GM12878 (cell line): ENCODE measurements at regions not wholly inside any gene's neighbourhood (a gene's known extent, or its start where the extent isn't known, plus 50 kb on each side); places are given as distances from the start of the nearest gene placed in this dataset.

Source experiments
- ATAC-seq: fragments of 200-7000 bp; cut with Tn5 transposase; 3 replicates; pipeline ENCODE4 v1.9.1; 2020; ENCODE audit warnings: mild to moderate bottlenecking, moderate library complexity
- BruUV-seq: library from RNA; stranded (reverse); fragments of 400-500 nt; replicated peaks from 2 replicates; lab custom pipeline; 2021; lab: Mats Ljungman, UMichigan
- CTCF ChIA-PET: fragments of 300-600 bp; sonication (Branson Sonifier 250); formaldehyde crosslinking; extraction: SDS; loops from one replicate; lab custom pipeline; 2021; ENCODE audit warnings: inconsistent platforms; lab: Yijun Ruan, JAX
- POLR2A ChIA-PET: fragments of 350-600 bp; formaldehyde crosslinking; extraction: SDS; loops from one replicate; lab custom pipeline; 2021; ENCODE audit warnings: inconsistent platforms; lab: Charles Lee
- RAD21 ChIA-PET: fragments of 300-600 bp; sonication (Branson Sonifier 250); formaldehyde crosslinking; loops from one replicate; lab custom pipeline; 2023; ENCODE audit warnings: antibody characterized with exemption; ENCODE audit not compliant: unreplicated experiment; lab: Charles Lee
- SMC1A ChIA-PET: fragments of 300-600 bp; sonication (Branson Sonifier 250); formaldehyde crosslinking; loops from one replicate; lab custom pipeline; 2023; ENCODE audit not compliant: unreplicated experiment, uncharacterized antibody; lab: Charles Lee
- DNase-seq: peaks from one replicate; pipeline ENCODE4 v3.0.0-alpha.2; 2011; ENCODE audit warnings: low read depth, low spot score
- FAIRE-seq: peaks from 3 replicates; lab custom pipeline; 2011; peaks lifted over from hg19 to GRCh38; lab: Jason Lieb, UNC
- H2AFZ ChIP-seq: 2 replicates; pipeline ENCODE4 v1.6.0; 2011; ENCODE audit warnings: low read depth, low read length, control low read depth; ENCODE audit not compliant: control insufficient read depth
- H3K27ac ChIP-seq: 2 replicates; pipeline ENCODE4 v1.5.1; 2011; ENCODE audit warnings: control low read depth; ENCODE audit not compliant: control insufficient read depth, insufficient read depth
- H3K27me3 ChIP-seq, 2 experiments: replicated peaks in 1 of 2; 2 replicates each; pipeline versions ENCODE4 v1.6.0 to v1.6.1; 2011; ENCODE audit warnings: low read length in 1 of 2; ENCODE audit not compliant: control insufficient read depth in 2 of 2, insufficient read depth in 2 of 2
- H3K36me3 ChIP-seq, 2 experiments: 2 replicates each; pipeline ENCODE4 v1.5.1; 2011; ENCODE audit warnings: low read length in 1 of 2; ENCODE audit not compliant: control insufficient read depth in 2 of 2, insufficient read depth in 2 of 2
- H3K4me1 ChIP-seq: 2 replicates; pipeline ENCODE4 v1.6.1; 2011; ENCODE audit warnings: mild to moderate bottlenecking, low read length, moderate library complexity, mixed read lengths; ENCODE audit not compliant: control insufficient read depth, insufficient read depth
- H3K4me2 ChIP-seq: 2 replicates; pipeline ENCODE4 v1.6.0; 2011; ENCODE audit warnings: control low read depth; ENCODE audit not compliant: control insufficient read depth, insufficient read depth
- H3K4me3 ChIP-seq: fragments of 200-600 bp; sonication (generic); 2 replicates; pipeline ENCODE4 v1.5.1; 2016
- H3K79me2 ChIP-seq: 2 replicates; pipeline ENCODE4 v1.6.0; 2011; ENCODE audit warnings: low read length; ENCODE audit not compliant: control insufficient read depth, insufficient read depth
- H3K9ac ChIP-seq: 2 replicates; pipeline ENCODE4 v1.8.0; 2011; ENCODE audit warnings: low read length, control low read depth, mixed read lengths; ENCODE audit not compliant: control insufficient read depth, insufficient read depth
- H3K9me3 ChIP-seq: replicated peaks from 3 replicates; pipeline ENCODE4 v1.5.1; 2011; ENCODE audit warnings: mild to moderate bottlenecking, low read length; ENCODE audit not compliant: control insufficient read depth, insufficient read depth
- H4K20me1 ChIP-seq: 2 replicates; pipeline ENCODE4 v1.6.0; 2011; ENCODE audit not compliant: control insufficient read depth, insufficient read depth
- BCL11A ChIP-seq: IDR thresholded peaks from 2 replicates; pipeline ENCODE4 v1.6.1; 2011; ENCODE audit warnings: low read depth, low read length
- CREB1 ChIP-seq: IDR thresholded peaks from 2 replicates; pipeline ENCODE4 v1.6.1; 2012; ENCODE audit warnings: low read depth, mild to moderate bottlenecking, inconsistent platforms
- HDAC6 ChIP-seq: fragments of 200-600 bp; sonication (generic); IDR thresholded peaks from one replicate; pipeline ENCODE4 v1.8.0; 2017; ENCODE audit warnings: antibody characterized with exemption; ENCODE audit not compliant: unreplicated experiment
- IKZF2 ChIP-seq, 2 experiments: fragments of 450-650 bp; IDR thresholded peaks; 2 replicates each; pipeline ENCODE4 v1.6.1; 2017; ENCODE audit warnings: mild to moderate bottlenecking in 2 of 2, moderate library complexity in 2 of 2
- KDM1A ChIP-seq: fragments of 200-600 bp; sonication (generic); IDR thresholded peaks from 2 replicates; pipeline ENCODE4 v1.6.1; 2016; ENCODE audit warnings: borderline replicate concordance
- MEF2A ChIP-seq: IDR thresholded peaks from 2 replicates; pipeline ENCODE4 v1.6.1; 2011; ENCODE audit warnings: low read depth, mild to moderate bottlenecking, low read length, moderate library complexity; ENCODE audit not compliant: insufficient read depth
- MTA2 ChIP-seq: fragments of 450-650 bp; IDR thresholded peaks from 2 replicates; pipeline ENCODE4 v1.6.1; 2016; ENCODE audit warnings: low read depth, mild to moderate bottlenecking, moderate library complexity
- MXI1 ChIP-seq: fragments of 150-350 bp; IDR thresholded peaks from 2 replicates; pipeline ENCODE4 v1.6.1; 2011; ENCODE audit warnings: low read depth, mild to moderate bottlenecking, inconsistent platforms, low read length, improper control_type of control experiment
- NFXL1 ChIP-seq: fragments of 450-650 bp; IDR thresholded peaks from 2 replicates; pipeline ENCODE4 v1.6.1; 2017; ENCODE audit warnings: antibody characterized with exemption, mild to moderate bottlenecking, borderline replicate concordance
- NR2C2 ChIP-seq: IDR thresholded peaks from 2 replicates; pipeline ENCODE4 v1.6.1; 2011; ENCODE audit warnings: borderline replicate concordance, low read depth; ENCODE audit not compliant: control insufficient read depth, insufficient read length
- PAX5 ChIP-seq: IDR thresholded peaks from 2 replicates; pipeline ENCODE4 v1.6.1; 2011; ENCODE audit warnings: low read depth, low read length, borderline replicate concordance
- RCOR1 ChIP-seq: conservative IDR thresholded peaks from 2 replicates; pipeline ENCODE4 v1.6.1; 2012; ENCODE audit warnings: low read depth, low read length, improper control_type of control experiment
- SMC3 ChIP-seq: IDR thresholded peaks from 2 replicates; pipeline ENCODE4 v1.6.1; 2011; ENCODE audit warnings: low read length, improper control_type of control experiment, borderline replicate concordance
- STAT1 ChIP-seq: fragments of 450-650 bp; conservative IDR thresholded peaks from 2 replicates; pipeline ENCODE4 v1.6.1; 2014; ENCODE audit warnings: antibody characterized with exemption, mild to moderate bottlenecking
- ZNF217 ChIP-seq: fragments of 450-650 bp; IDR thresholded peaks from 2 replicates; pipeline ENCODE4 v1.6.1; 2017; ENCODE audit warnings: antibody characterized with exemption, mild to moderate bottlenecking
- WGBS: methylation state at CpG from one replicate; pipeline ENCODE4 v1.1.6; 2016; ENCODE audit warnings: low lambda C conversion rate; ENCODE audit not compliant: insufficient replicate concordance, insufficient coverage; ENCODE audit errors: missing lambda C conversion rate; 5-methylcytosine and 5-hydroxymethylcytosine counted together
- in situ Hi-C: fragments of 300-500 bp; cut with MboI; formaldehyde crosslinking; loops from 9 replicates; pipeline ENCODE4 v1.14.3; 2018; ENCODE audit warnings: mixed read lengths
- intact Hi-C: fragments of 100-400 bp; cut with micrococcal nuclease; formaldehyde crosslinking; loops from one replicate; pipeline ENCODE4 v1.14.2; 2022; ENCODE audit not compliant: unreplicated experiment
- TF ChIP-seq, protein P1 (sequence below): fragments of 450-650 bp; IDR thresholded peaks from 2 replicates; pipeline ENCODE4 v1.6.1; 2017; ENCODE audit warnings: borderline replicate concordance
- TF ChIP-seq, protein P2 (sequence below): IDR thresholded peaks from 2 replicates; pipeline ENCODE4 v1.6.1; 2011; ENCODE audit warnings: low read depth, low read length, improper control_type of control experiment, borderline replicate concordance
- TF ChIP-seq, protein P3 (sequence below): IDR thresholded peaks from 2 replicates; pipeline ENCODE4 v1.6.1; 2011; ENCODE audit warnings: mild to moderate bottlenecking, low read depth, low read length, moderate library complexity; ENCODE audit not compliant: insufficient replicate concordance
- TF ChIP-seq, protein P4 (sequence below): fragments of 450-650 bp; IDR thresholded peaks from 2 replicates; pipeline ENCODE4 v1.6.1; 2017; ENCODE audit warnings: mild to moderate bottlenecking, moderate library complexity

DNA sequence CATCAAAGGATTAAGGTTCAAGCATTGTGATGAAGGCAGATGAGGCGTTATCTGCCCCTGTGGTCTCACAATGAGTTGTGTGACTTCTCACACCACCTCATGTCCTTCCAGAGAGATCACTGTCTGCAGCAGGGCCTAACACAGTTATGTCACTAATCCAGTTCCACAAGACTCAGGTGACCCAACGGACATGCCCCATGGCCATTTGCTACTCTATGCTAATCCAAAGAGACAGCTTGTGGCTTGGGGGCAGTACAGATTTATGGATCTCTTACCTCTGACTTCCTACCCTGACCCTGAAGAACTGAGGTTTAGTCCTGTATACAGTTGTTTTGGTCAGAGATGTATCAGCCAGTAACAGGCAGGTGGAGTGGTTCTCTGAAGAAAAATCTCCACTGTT lies 147.1 kb downstream of the GLUL start:
- no peak overlapping the region for H3K4me3 ChIP-seq
- POLR2A ChIA-PET: no interaction called here
- intact Hi-C loops: no loop called here

More for the DNA sequence above, 147.1 kb downstream of the GLUL start:
- TF ChIP-seq SMC3: no peak
- TF ChIP-seq ZNF217: no peak
- no peak for TF ChIP-seq NFXL1
- TF ChIP-seq BCL11A: no peak
- TF ChIP-seq, protein P1, sequence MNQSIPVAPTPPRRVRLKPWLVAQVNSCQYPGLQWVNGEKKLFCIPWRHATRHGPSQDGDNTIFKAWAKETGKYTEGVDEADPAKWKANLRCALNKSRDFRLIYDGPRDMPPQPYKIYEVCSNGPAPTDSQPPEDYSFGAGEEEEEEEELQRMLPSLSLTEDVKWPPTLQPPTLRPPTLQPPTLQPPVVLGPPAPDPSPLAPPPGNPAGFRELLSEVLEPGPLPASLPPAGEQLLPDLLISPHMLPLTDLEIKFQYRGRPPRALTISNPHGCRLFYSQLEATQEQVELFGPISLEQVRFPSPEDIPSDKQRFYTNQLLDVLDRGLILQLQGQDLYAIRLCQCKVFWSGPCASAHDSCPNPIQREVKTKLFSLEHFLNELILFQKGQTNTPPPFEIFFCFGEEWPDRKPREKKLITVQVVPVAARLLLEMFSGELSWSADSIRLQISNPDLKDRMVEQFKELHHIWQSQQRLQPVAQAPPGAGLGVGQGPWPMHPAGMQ: no peak
- TF ChIP-seq, protein P2, sequence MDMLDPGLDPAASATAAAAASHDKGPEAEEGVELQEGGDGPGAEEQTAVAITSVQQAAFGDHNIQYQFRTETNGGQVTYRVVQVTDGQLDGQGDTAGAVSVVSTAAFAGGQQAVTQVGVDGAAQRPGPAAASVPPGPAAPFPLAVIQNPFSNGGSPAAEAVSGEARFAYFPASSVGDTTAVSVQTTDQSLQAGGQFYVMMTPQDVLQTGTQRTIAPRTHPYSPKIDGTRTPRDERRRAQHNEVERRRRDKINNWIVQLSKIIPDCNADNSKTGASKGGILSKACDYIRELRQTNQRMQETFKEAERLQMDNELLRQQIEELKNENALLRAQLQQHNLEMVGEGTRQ: no peak
- TF ChIP-seq CREB1: no peak
- TF ChIP-seq IKZF2 (IDR thresholded peaks at IDR 0.05): no peak
- no peak for TF ChIP-seq RCOR1
- no peak for TF ChIP-seq KDM1A
- TF ChIP-seq STAT1: no peak
- no peak for TF ChIP-seq NR2C2
- no peak for TF ChIP-seq MTA2
- TF ChIP-seq MEF2A: no peak
- TF ChIP-seq MXI1: no peak
- TF ChIP-seq HDAC6: no peak
- TF ChIP-seq, protein P3, sequence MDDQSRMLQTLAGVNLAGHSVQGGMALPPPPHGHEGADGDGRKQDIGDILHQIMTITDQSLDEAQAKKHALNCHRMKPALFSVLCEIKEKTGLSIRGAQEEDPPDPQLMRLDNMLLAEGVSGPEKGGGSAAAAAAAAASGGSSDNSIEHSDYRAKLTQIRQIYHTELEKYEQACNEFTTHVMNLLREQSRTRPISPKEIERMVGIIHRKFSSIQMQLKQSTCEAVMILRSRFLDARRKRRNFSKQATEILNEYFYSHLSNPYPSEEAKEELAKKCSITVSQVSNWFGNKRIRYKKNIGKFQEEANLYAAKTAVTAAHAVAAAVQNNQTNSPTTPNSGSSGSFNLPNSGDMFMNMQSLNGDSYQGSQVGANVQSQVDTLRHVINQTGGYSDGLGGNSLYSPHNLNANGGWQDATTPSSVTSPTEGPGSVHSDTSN: no peak
- no peak for TF ChIP-seq PAX5
- TF ChIP-seq, protein P4, sequence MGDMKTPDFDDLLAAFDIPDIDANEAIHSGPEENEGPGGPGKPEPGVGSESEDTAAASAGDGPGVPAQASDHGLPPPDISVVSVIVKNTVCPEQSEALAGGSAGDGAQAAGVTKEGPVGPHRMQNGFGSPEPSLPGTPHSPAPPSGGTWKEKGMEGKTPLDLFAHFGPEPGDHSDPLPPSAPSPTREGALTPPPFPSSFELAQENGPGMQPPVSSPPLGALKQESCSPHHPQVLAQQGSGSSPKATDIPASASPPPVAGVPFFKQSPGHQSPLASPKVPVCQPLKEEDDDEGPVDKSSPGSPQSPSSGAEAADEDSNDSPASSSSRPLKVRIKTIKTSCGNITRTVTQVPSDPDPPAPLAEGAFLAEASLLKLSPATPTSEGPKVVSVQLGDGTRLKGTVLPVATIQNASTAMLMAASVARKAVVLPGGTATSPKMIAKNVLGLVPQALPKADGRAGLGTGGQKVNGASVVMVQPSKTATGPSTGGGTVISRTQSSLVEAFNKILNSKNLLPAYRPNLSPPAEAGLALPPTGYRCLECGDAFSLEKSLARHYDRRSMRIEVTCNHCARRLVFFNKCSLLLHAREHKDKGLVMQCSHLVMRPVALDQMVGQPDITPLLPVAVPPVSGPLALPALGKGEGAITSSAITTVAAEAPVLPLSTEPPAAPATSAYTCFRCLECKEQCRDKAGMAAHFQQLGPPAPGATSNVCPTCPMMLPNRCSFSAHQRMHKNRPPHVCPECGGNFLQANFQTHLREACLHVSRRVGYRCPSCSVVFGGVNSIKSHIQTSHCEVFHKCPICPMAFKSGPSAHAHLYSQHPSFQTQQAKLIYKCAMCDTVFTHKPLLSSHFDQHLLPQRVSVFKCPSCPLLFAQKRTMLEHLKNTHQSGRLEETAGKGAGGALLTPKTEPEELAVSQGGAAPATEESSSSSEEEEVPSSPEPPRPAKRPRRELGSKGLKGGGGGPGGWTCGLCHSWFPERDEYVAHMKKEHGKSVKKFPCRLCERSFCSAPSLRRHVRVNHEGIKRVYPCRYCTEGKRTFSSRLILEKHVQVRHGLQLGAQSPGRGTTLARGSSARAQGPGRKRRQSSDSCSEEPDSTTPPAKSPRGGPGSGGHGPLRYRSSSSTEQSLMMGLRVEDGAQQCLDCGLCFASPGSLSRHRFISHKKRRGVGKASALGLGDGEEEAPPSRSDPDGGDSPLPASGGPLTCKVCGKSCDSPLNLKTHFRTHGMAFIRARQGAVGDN: no peak
- Histone ChIP-seq H4K20me1 (no peaks in the 10 kb centered on the region), H3K79me2 (no peaks in the 10 kb centered on the region), H3K27ac (no peak overlapping the region), H3K4me2 (no peak overlapping the region), H3K9me3 (no peaks in the 10 kb centered on the region), H3K9ac (no peak overlapping the region), H3K4me1 (no peaks in the 10 kb centered on the region; the same call in none of the 2 replicates), H3K27me3 (peaks cover 0 to 2% of the 10 kb centered on the region in 2 experiments; a peak in 2 of 4 replicates), H3K36me3 (no peaks in the 10 kb centered on the region), H2AFZ (no peak overlapping the region)
- ChIA-PET RAD21 (no interaction called here), SMC1A (no interaction called here), CTCF (interaction anchor here (1.3 kb wide), 1 partner anchor 24 kb away, joined by 3 read pairs; no protein-coding TSS in a partner anchor)
- no TSS peak for BruUV-seq
- DNase-seq (no peak), ATAC-seq (no peak), FAIRE-seq (no peak)
- 18% methylated on average over 2 of the region's 2 CpGs for WGBS
- in situ Hi-C loops: no loop called here
